NCI-H2196 treated with DMSO at 0.1 percent for 48 hours (cell line): ENCODE measurements at regions not wholly inside any gene's neighbourhood (a gene's known extent, or its start where the extent isn't known, plus 50 kb on each side); places are given as distances from the start of the nearest gene placed in this dataset.

ENCODE experiments used
- DNase-seq: peaks from one replicate; lab custom pipeline; 2025; ENCODE audit not compliant: unreplicated experiment; lab: John Stamatoyannopoulos, UW

GRCh38 chr2:204264621-204265140 lies 280.6 kb upstream of the PARD3B start:
- no peak for DNase-seq

- DNase-seq: no peak
Measured at GRCh38 chr2:204265681-204266181, 279.5 kb upstream of the PARD3B start.

GRCh38 chr2:204268458-204268857 lies 276.8 kb upstream of the PARD3B start:
- DNase-seq: no peak

GRCh38 chr2:204268971-204269370 lies 276.3 kb upstream of the PARD3B start:
- DNase-seq: no peak

GRCh38 chr2:204272089-204272488 lies 273.2 kb upstream of the PARD3B start:
- no peak for DNase-seq

- DNase-seq: no peak
Measured at GRCh38 chr2:204272610-204273287, 272.5 kb upstream of the PARD3B start.

GRCh38 chr2:204274429-204274828 lies 270.8 kb upstream of the PARD3B start:
- no peak for DNase-seq

GRCh38 chr2:204274991-204275390 lies 270.3 kb upstream of the PARD3B start:
- DNase-seq: no peak

- no peak for DNase-seq
Measured at GRCh38 chr2:204277226-204277625, 268.0 kb upstream of the PARD3B start.

GRCh38 chr2:204278454-204278853 lies 266.8 kb upstream of the PARD3B start:
- no peak for DNase-seq

- no peak for DNase-seq
Measured at GRCh38 chr2:204279819-204280218, 265.5 kb upstream of the PARD3B start.

- no peak for DNase-seq
Measured at GRCh38 chr2:204280262-204280668, 265.0 kb upstream of the PARD3B start.

GRCh38 chr2:204282081-204282480 lies 263.2 kb upstream of the PARD3B start:
- DNase-seq: no peak

GRCh38 chr2:204282525-204282924 lies 262.8 kb upstream of the PARD3B start:
- DNase-seq: no peak

GRCh38 chr2:204289066-204289465 lies 256.2 kb upstream of the PARD3B start:
- no peak for DNase-seq

GRCh38 chr2:204292439-204292838 lies 252.8 kb upstream of the PARD3B start:
- DNase-seq: no peak

- DNase-seq: no peak
Measured at GRCh38 chr2:204293884-204294747, 251.2 kb upstream of the PARD3B start.

- no peak for DNase-seq
Measured at GRCh38 chr2:204298404-204298803, 246.9 kb upstream of the PARD3B start.

- DNase-seq: no peak
Measured at GRCh38 chr2:204299766-204300165, 245.5 kb upstream of the PARD3B start.

- no peak for DNase-seq
Measured at GRCh38 chr2:204306667-204307066, 238.6 kb upstream of the PARD3B start.

- DNase-seq: no peak
Measured at GRCh38 chr2:204312105-204312504, 233.2 kb upstream of the PARD3B start.

- DNase-seq: no peak
Measured at GRCh38 chr2:204313256-204313655, 232.0 kb upstream of the PARD3B start.
